Stimulated activated CD4-positive, alpha-beta T cell treated with anti-CD3 and anti-CD28 coated beads, Interleukin-12 subunit alpha, Interleukin-12 subunit beta, amount 100 ng/mL, for 24 hours (primary cell): ENCODE measurements at regions not wholly inside any gene's neighbourhood (a gene's known extent, or its start where the extent isn't known, plus 50 kb on each side); places are given as distances from the start of the nearest gene placed in this dataset.

Experiments used
- DNase-seq, 2 experiments: peaks; one replicate each; pipeline ENCODE4 v3.0.0-alpha.2; 2020; ENCODE audit warnings: low read depth in 2 of 2

GRCh38 chr1:67560580-67561255 lies 124.3 kb upstream of the GADD45A start:
- no peak for DNase-seq

GRCh38 chr1:67561704-67562113 lies 123.3 kb upstream of the GADD45A start:
- DNase-seq: peak; percentile 72 to 92

- no peak for DNase-seq
These were observed 121.3 kb upstream of the GADD45A start for GRCh38 chr1:67563684-67564083.

- no peak for DNase-seq
These were observed 120.8 kb upstream of the GADD45A start for GRCh38 chr1:67564193-67564592.

GRCh38 chr1:67566803-67567377 lies 118.1 kb upstream of the GADD45A start:
- no peak for DNase-seq

GRCh38 chr1:67570486-67571143 lies 114.4 kb upstream of the GADD45A start:
- DNase-seq: no peak

- DNase-seq: no peak
These were observed 113.6 kb upstream of the GADD45A start for GRCh38 chr1:67571406-67571805.

GRCh38 chr1:67571901-67572593 lies 113.0 kb upstream of the GADD45A start:
- no peak for DNase-seq

GRCh38 chr1:67572594-67573221 lies 112.3 kb upstream of the GADD45A start:
- DNase-seq: no peak

- DNase-seq: no peak
These were observed 111.6 kb upstream of the GADD45A start for GRCh38 chr1:67573311-67573872.

- DNase-seq: no peak
These were observed 110.8 kb upstream of the GADD45A start for GRCh38 chr1:67574221-67574620.

GRCh38 chr1:67575861-67576260 lies 109.1 kb upstream of the GADD45A start:
- no peak for DNase-seq

GRCh38 chr1:67576474-67576873 lies 108.5 kb upstream of the GADD45A start:
- DNase-seq: no peak

- no peak for DNase-seq
These were observed 107.4 kb upstream of the GADD45A start for GRCh38 chr1:67577646-67578045.

- no peak for DNase-seq
These were observed 106.5 kb upstream of the GADD45A start for GRCh38 chr1:67578397-67579020.

- DNase-seq: no peak
These were observed 105.2 kb upstream of the GADD45A start for GRCh38 chr1:67579623-67580394.

GRCh38 chr1:67580691-67581403 lies 104.2 kb upstream of the GADD45A start:
- no peak for DNase-seq

- no peak for DNase-seq
These were observed 102.2 kb upstream of the GADD45A start for GRCh38 chr1:67582625-67583461.

GRCh38 chr1:67583462-67583950 lies 101.5 kb upstream of the GADD45A start:
- no peak for DNase-seq
